T-helper 17 cell (primary cell): ENCODE measurements at regions not wholly inside any gene's neighbourhood (a gene's known extent, or its start where the extent isn't known, plus 50 kb on each side); places are given as distances from the start of the nearest gene placed in this dataset.

Experiments used
- ATAC-seq: fragments of 150-1000 bp; cut with Tn5 transposase; 2 replicates; pipeline ENCODE4 v1.10.0; 2021; ENCODE audit warnings: mild to moderate bottlenecking, moderate library complexity
- DNase-seq, 3 donors: peaks; one replicate each; pipeline versions ENCODE4 v3.0.0 to v3.0.0-alpha.2; 2020 to 2021
- H3K9me3 ChIP-seq: one replicate; pipeline ENCODE4 v1.7.0; 2013; ENCODE audit warnings: low read length, mild to moderate bottlenecking; ENCODE audit not compliant: control insufficient read depth, poor library complexity, severe bottlenecking
- H3K27ac Mint-ChIP-seq: one replicate; pipeline ENCODE4 v1.8.0; 2022; ENCODE audit warnings: mild to moderate bottlenecking, moderate library complexity, mixed read lengths
- H3K27me3 Mint-ChIP-seq: one replicate; pipeline ENCODE4 v1.8.0; 2022; ENCODE audit warnings: mixed read lengths
- H3K36me3 Mint-ChIP-seq: one replicate; pipeline ENCODE4 v1.8.0; 2022; ENCODE audit warnings: low read depth, mixed read lengths
- H3K4me1 Mint-ChIP-seq: one replicate; pipeline ENCODE4 v1.8.0; 2022; ENCODE audit warnings: mild to moderate bottlenecking, mixed read lengths
- H3K4me3 Mint-ChIP-seq: one replicate; pipeline ENCODE4 v1.8.0; 2022; ENCODE audit warnings: mild to moderate bottlenecking, moderate library complexity, mixed read lengths

GRCh38 chr11:95450547-95451123 is 219.6 kb upstream of the SESN3 start:
- ATAC-seq (no peak), DNase-seq (no peak)
- H3K9me3 ChIP-seq: no peaks in the 10 kb centered on the region
- H3K27ac Mint-ChIP-seq: no peak overlapping the region
- peaks cover 2% of the 10 kb centered on the region for H3K4me1 Mint-ChIP-seq
- H3K4me3 Mint-ChIP-seq: no peak overlapping the region
- H3K27me3 Mint-ChIP-seq: no peaks in the 10 kb centered on the region
- H3K36me3 Mint-ChIP-seq: no peaks in the 10 kb centered on the region

GRCh38 chr11:95445746-95446333 is 214.8 kb upstream of the SESN3 start:
- DNase-seq (no peak), ATAC-seq (no peak)
- no peaks in the 10 kb centered on the region for H3K36me3 Mint-ChIP-seq
- no peaks in the 10 kb centered on the region for H3K9me3 ChIP-seq
- H3K27ac Mint-ChIP-seq: no peak overlapping the region
- H3K27me3 Mint-ChIP-seq: no peaks in the 10 kb centered on the region
- H3K4me1 Mint-ChIP-seq: peaks cover 8% of the 10 kb centered on the region
- no peak overlapping the region for H3K4me3 Mint-ChIP-seq

GRCh38 chr11:95444309-95445241 is 213.6 kb upstream of the SESN3 start:
- Mint-ChIP-seq H3K27ac (no peak overlapping the region), H3K4me3 (no peak overlapping the region), H3K27me3 (no peaks in the 10 kb centered on the region), H3K36me3 (no peaks in the 10 kb centered on the region), H3K4me1 (peaks cover 8% of the 10 kb centered on the region)
- ATAC-seq (no peak), DNase-seq (no peak)
- no peaks in the 10 kb centered on the region for H3K9me3 ChIP-seq

GRCh38 chr11:95443386-95443785 is 212.4 kb upstream of the SESN3 start:
- ATAC-seq (peak; percentile 83), DNase-seq (no peak)
- Mint-ChIP-seq H3K27me3 (no peaks in the 10 kb centered on the region), H3K4me3 (peak overlapping the region; percentile 54), H3K36me3 (no peaks in the 10 kb centered on the region), H3K27ac (no peak overlapping the region), H3K4me1 (peaks cover 8% of the 10 kb centered on the region)
- H3K9me3 ChIP-seq: no peaks in the 10 kb centered on the region

- H3K4me3 Mint-ChIP-seq: no peak overlapping the region
- no peaks in the 10 kb centered on the region for H3K9me3 ChIP-seq
- no peak for ATAC-seq
- H3K4me1 Mint-ChIP-seq: peaks cover 8% of the 10 kb centered on the region
- no peaks in the 10 kb centered on the region for H3K36me3 Mint-ChIP-seq
- no peak for DNase-seq
- H3K27me3 Mint-ChIP-seq: no peaks in the 10 kb centered on the region
- peak overlapping the region; percentile 3 for H3K27ac Mint-ChIP-seq
These were observed 211.6 kb upstream of the SESN3 start for GRCh38 chr11:95442531-95443050.

- DNase-seq (no peak), ATAC-seq (no peak)
- H3K27ac Mint-ChIP-seq: no peak overlapping the region
- H3K4me3 Mint-ChIP-seq: no peak overlapping the region
- peaks cover 21% of the 10 kb centered on the region for H3K27me3 Mint-ChIP-seq
- no peaks in the 10 kb centered on the region for H3K4me1 Mint-ChIP-seq
- peaks cover 2% of the 10 kb centered on the region for H3K36me3 Mint-ChIP-seq
- no peaks in the 10 kb centered on the region for H3K9me3 ChIP-seq
These were observed 204.8 kb upstream of the SESN3 start for GRCh38 chr11:95435628-95436353.

GRCh38 chr11:95435192-95435591 is 204.2 kb upstream of the SESN3 start:
- peaks cover 2% of the 10 kb centered on the region for H3K36me3 Mint-ChIP-seq
- no peak for ATAC-seq
- no peaks in the 10 kb centered on the region for H3K4me1 Mint-ChIP-seq

GRCh38 chr11:95434489-95435057 is 203.6 kb upstream of the SESN3 start:
- ATAC-seq: no peak
- Mint-ChIP-seq H3K27ac (no peak overlapping the region), H3K4me1 (no peaks in the 10 kb centered on the region), H3K4me3 (no peak overlapping the region), H3K36me3 (peaks cover 2% of the 10 kb centered on the region), H3K27me3 (peaks cover 21% of the 10 kb centered on the region)
- no peak for DNase-seq
- no peaks in the 10 kb centered on the region for H3K9me3 ChIP-seq

More at GRCh38 chr11:95435192-95435591, 204.2 kb upstream of the SESN3 start:
- H3K4me3 Mint-ChIP-seq: no peak overlapping the region
- no peak overlapping the region for H3K27ac Mint-ChIP-seq
- peaks cover 21% of the 10 kb centered on the region for H3K27me3 Mint-ChIP-seq
- no peaks in the 10 kb centered on the region for H3K9me3 ChIP-seq
- DNase-seq: no peak

- DNase-seq: no peak
- Mint-ChIP-seq H3K27ac (no peak overlapping the region), H3K27me3 (peaks cover 21% of the 10 kb centered on the region), H3K4me3 (no peak overlapping the region), H3K4me1 (no peaks in the 10 kb centered on the region), H3K36me3 (peaks cover 2% of the 10 kb centered on the region)
- no peaks in the 10 kb centered on the region for H3K9me3 ChIP-seq
- no peak for ATAC-seq
These were observed 203.0 kb upstream of the SESN3 start for GRCh38 chr11:95434009-95434408.

- peaks cover 21% of the 10 kb centered on the region for H3K27me3 Mint-ChIP-seq
- H3K36me3 Mint-ChIP-seq: peaks cover 2% of the 10 kb centered on the region
- no peak overlapping the region for H3K4me3 Mint-ChIP-seq
- H3K27ac Mint-ChIP-seq: no peak overlapping the region
- DNase-seq: no peak
- no peaks in the 10 kb centered on the region for H3K9me3 ChIP-seq
- H3K4me1 Mint-ChIP-seq: no peaks in the 10 kb centered on the region
- ATAC-seq: no peak
These were observed 201.9 kb upstream of the SESN3 start for GRCh38 chr11:95432714-95433503.

- Mint-ChIP-seq H3K4me3 (no peak overlapping the region), H3K36me3 (peaks cover 2% of the 10 kb centered on the region), H3K27me3 (peaks cover 18% of the 10 kb centered on the region), H3K4me1 (no peaks in the 10 kb centered on the region), H3K27ac (no peak overlapping the region)
- ATAC-seq: no peak
- DNase-seq: no peak
- H3K9me3 ChIP-seq: no peaks in the 10 kb centered on the region
These were observed 198.4 kb upstream of the SESN3 start for GRCh38 chr11:95429376-95429907.
